Right kidney (tissue), 1 donor: ENCODE measurements at regions not wholly inside any gene's neighbourhood (a gene's known extent, or its start where the extent isn't known, plus 50 kb on each side); places are given as distances from the start of the nearest gene placed in this dataset.

Experiments used
- DNase-seq: peaks from one replicate; pipeline ENCODE4 v3.0.0-alpha.2; 2016

GRCh38 chr5:173765029-173765644, 123.0 kb upstream of the CPEB4 start:
- no peak for DNase-seq

- no peak for DNase-seq
These were observed 122.5 kb upstream of the CPEB4 start for GRCh38 chr5:173765661-173766060.

DNA sequence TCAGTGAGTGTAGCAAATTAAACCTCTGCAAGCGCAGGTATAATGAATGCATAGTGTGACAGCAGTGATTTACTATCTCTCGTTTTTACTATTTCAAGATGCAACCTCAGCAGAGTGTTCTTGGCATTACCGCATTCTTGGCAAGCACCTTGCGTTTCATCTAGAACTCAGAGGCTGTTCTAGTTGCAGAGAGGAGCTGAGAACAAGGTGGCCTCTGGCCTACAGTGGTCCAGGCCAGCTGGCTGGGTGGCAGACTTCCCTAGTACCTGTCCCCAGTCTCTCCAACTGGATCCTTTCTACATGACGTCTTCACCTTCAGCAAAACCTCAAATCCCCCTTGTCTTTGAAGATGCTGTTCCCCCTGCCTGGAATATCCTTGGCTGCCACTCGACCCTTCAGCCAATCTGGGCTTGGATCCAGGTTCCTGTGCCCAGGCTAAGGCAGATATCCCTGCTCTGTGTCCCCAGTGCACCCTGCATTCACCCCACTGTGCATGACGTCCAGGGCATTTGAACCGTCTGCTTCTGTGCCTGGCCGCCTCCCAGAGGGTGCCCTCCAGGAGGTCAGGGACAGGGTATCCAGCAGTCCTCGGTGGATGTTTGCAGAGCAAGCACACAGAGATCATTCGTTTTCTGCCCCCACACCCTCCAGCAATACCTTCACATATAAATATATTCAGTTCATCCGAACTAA, 120.4 kb upstream of the CPEB4 start:
- no peak for DNase-seq

- no peak for DNase-seq
These were observed 119.8 kb upstream of the CPEB4 start for GRCh38 chr5:173768267-173768806.

DNA sequence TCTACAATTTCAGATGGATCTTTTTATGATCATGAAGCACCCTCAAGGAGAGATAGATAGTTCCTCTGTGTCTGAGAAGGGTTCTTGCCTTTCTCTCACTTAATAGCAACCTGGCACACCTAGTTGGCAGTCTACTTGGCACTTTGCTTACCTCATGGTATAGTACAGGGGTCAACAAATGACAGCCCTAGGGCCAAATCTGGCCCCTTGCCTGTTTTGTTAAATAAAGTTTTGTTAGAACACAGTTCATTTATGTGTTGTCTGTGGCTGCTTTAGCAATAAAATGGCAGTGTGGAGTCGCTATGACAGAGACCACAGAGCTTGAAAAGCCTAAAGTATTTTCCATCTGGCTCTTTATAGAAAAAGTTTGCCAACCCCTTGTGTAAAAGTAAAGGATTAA, 119.3 kb upstream of the CPEB4 start:
- DNase-seq = no peak

GRCh38 chr5:173770637-173771036, 117.5 kb upstream of the CPEB4 start:
- no peak for DNase-seq

- DNase-seq = peak; percentile 42
These were observed 116.9 kb upstream of the CPEB4 start for GRCh38 chr5:173771121-173771724.

DNA sequence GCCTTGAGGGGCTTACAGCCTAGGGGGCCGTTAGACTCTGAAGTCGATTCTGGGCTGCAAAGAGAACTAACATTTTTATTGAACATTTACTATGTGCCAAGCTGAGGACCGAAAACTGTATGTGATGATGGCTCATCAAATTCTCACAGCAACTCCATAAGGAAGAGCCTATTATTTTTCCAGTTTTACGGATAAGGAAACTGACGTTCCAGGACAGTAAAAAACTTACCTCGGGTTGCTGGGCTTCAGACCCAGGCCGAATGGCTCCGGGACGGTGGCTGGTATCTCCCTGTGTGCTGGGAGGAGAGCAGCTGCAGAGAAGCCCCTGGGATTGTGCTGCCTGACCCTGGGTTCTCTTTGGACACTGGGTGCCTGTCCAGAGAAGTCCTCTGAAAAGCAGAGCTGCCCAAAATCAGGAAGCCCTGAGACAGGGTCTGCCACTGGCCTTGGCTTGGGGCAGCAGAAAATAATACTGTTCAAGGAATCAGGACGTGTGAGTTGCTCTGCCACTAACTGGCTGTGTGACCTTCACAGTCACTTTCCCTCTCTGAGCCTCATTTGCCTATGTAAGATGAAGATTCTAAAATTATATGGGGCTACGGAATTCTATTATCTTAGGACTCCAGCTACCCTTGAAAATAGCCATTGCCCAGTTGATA, 116.3 kb upstream of the CPEB4 start:
- no peak for DNase-seq

- no peak for DNase-seq
These were observed 115.6 kb upstream of the CPEB4 start for GRCh38 chr5:173772384-173773059.

- no peak for DNase-seq
These were observed 113.8 kb upstream of the CPEB4 start for GRCh38 chr5:173774271-173774761.

DNA sequence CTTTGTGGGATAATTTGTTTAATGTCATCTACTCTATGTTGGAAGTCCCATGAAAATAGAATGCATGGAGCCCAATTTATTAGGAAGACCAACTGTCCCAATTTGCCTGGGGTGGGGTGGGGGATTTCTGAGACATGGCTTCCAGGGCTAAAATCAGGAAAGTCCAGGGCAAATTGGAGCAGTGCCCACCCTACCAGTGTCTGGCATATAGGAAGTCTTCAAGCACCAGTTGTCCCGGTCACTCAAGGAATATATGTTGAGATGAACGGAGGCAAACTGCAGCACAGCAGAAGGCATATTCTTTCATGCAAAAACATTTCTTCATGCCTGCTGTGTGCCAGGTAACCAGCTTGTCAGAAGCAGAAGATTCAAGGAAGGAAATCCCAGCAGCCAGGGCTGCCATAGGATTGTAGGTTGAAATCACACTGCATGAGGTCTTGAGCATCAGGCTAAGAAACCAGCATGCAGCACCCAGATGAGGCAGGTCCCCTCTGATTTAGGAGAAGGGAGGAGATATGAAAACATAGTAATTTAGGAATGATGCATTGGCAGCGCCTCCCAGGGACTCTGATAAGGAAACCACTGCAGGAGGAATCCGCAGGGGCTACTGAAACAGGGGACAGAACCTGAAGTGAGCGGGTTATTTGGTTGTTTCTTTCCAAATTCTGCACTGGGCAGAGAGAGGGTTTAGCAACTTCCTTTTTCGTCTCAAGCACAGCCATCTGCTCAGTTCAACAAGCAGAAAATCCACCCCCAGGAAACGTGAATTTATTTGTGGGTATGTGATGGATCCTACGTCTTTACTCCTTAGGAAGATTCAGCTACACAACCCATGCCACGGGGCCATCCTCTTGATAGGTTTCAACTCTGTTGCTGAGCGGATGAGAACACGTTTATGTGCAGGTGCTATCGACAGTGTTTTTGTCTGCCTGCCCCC, 112.6 kb upstream of the CPEB4 start:
- DNase-seq = no peak

DNA sequence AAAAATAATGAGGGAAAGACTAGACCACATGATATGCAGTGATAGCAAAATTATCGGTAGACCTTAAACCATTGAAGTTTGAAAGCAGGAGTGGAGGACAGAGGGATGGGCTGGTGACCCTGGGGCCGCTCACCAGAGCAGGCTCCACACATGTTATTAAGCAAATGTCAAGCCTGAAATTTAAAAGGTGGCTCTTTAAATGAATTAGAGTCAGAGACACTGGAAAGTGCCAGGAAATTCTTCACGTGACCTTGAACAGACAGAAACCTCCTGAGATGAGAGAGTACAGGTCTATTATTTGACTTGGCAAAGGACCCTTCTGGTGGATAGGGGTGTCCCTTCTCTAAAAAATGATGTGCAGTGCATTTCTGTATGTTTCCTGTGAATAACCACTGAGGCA, 111.0 kb upstream of the CPEB4 start:
- DNase-seq = no peak

DNA sequence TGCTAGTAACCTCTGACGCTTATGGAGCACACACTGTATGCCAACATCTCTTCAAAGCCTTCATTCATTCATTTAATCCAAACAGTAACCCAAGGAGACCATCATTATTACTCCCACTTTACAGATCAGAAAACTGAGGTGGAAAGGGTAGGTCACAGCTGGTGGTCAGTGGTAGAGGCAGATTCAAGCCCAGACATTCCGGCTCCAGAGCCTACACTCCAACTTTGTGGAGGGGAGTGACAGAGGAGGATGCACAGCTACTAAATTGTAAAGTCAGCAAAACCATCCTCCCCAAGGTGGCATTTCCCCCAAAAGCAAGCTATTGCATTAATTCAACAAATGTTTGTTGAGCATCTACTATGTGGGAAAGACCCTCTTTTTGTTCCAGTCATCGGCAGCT, 110.5 kb upstream of the CPEB4 start:
- no peak for DNase-seq

GRCh38 chr5:173778152-173778782, 109.9 kb upstream of the CPEB4 start:
- no peak for DNase-seq

GRCh38 chr5:173778784-173779304, 109.3 kb upstream of the CPEB4 start:
- no peak for DNase-seq

DNA sequence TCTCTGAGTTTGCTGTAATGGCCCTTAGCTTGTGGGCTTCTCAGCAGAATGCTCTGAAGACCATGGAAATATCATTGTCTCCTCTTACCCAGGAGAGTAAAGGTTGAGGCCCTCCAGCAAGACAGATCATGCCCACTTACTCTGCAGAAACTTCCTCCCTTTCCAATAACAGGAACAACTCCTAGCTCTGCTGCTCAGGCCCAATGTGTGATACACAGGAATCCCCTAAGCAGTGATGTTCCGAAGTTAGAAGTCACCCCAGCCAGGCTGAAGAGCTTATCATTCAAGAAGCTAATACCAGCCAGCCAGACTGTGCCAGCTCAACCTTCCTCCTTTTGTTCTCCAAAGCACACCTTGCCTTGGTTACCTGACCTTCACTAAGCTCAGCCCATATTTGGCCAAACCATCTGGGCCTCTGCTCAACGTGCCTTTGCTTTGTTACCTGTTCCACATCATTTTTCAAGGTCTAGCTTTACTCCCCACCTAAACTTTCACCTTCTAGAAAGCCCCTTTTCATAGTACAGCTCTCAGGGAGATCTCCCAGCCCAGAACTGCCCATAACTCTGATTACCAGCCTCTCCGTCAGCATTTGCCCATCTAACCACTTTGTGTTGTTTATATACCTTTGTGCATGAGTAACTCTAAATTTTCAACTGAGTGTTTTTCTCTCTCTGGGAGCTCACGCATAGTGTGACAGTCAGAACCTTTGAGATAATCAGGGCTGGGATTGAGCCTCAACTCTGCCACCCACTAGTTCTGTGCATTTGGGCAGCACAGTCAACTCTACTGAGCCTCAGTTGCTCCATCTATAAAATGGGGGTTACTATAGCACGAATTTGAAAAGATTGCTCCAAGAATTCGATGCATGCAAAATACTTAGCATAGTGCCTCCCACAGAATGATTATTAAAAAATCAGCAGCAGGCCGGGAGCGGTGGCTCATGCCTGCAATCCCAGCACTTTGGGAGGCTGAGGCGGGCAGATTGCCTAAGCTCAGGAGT, 107.6 kb upstream of the CPEB4 start:
- DNase-seq = no peak

DNA sequence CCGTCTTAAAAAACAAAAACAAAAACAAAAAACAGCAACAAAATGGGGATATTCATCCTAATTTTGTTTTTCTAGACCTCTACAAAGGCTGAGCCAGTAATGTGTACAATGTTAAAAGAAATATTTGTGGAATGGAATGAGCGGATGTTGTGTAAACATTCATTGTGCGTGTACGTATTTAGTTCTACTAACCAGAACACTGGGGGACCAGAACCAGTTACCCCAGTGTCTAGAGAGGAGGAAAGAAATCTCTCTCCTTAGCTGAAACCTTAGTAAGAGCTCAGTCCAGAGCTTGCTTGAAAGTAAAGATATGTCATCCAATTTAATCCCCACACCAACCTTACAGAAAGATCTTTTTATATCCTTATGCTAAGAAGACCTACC, 106.7 kb upstream of the CPEB4 start:
- DNase-seq = no peak

- no peak for DNase-seq
These were observed 106.1 kb upstream of the CPEB4 start for GRCh38 chr5:173781816-173782670.
